Retina (tissue), 1 donor: ENCODE measurements at regions not wholly inside any gene's neighbourhood (a gene's known extent, or its start where the extent isn't known, plus 50 kb on each side); places are given as distances from the start of the nearest gene placed in this dataset.
"Not testable (repeated sequence)": the region's sequence is repeated elsewhere in the genome, so short reads cannot be mapped to it uniquely, and the experiment has no call there.

Experiments
- DNase-seq: peaks from one replicate; pipeline ENCODE4 v3.0.0-alpha.2; 2016

GRCh38 chrX:39418731-39419638 lies 617.7 kb downstream of the MID1IP1 start:
- DNase-seq, result peak; percentile 79

- no peak for DNase-seq
Measured at GRCh38 chrX:39421006-39421405, 619.7 kb downstream of the MID1IP1 start.

DNA sequence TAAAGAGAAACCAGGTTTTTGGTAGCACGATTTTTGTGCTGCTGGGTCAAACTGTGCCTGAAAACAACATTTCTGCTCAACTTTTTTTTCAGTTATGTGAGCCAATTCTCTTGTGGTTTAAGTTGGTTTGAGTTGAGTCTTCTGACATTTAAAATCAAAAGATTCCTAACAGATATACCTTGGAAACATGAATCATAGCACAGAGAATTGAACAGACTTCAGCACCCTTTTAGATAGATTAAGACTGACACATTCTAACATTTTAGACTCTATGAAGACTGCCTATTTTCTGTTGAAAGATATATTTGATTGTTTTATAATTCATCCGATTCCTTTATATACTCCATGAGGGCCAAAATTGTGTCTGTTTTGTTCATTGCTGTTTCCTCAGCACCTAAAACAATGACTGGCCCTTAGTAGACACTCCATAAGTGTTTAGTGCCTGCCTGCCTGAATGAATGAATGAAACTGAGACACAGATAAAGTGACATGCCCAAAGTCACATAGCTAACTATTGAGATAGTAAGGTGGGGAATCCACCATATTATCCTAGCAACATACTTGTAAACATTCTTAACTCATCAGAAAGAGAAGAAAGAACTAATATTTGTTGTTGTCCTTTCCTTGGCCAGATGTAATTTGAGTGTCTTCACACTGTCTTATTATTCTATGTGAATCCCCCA lies 624.0 kb downstream of the MID1IP1 start:
- DNase-seq, result no peak

DNA sequence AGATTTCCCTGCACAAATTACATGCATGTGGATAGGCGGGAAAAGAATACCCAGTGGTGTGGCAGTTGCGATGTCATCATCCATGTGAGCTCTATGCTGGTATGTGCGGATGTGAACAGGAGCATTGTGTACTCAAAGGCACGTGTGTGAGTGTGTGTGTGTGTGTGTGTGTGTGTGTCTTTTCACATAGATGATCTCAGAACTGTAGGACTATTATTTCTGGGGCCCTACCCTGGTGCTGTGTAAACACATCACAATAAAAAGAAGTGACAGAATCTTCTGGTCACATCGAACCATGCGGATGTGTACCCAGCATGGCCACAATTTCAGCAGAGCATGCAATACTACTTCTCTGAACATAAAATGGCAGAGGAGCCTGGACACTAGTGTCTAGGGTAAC lies 624.8 kb downstream of the MID1IP1 start:
- DNase-seq, result peak; percentile 13

DNA sequence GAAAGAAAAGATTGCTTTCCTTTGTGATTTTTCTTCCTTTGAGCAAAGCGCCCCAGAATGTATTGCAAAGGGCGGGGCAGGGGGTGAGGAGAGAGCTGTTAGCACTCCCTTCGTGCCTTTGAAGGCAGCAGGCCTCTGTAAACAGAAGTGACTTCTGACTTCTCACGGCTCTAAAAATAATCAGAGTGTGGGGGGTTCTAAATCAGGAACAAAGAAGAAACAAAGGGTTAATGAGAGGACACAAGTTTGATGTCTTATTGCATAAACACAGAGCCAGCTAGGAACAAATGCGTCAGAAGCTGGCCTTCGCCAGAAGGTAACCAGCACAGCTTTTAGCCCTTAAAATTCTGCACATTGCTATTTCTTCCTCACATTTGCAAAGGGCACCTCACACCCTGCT lies 626.2 kb downstream of the MID1IP1 start:
- DNase-seq, result no peak

- DNase-seq, result no peak
Measured at GRCh38 chrX:39427906-39428305, 626.6 kb downstream of the MID1IP1 start.

- DNase-seq, result no peak
Measured at GRCh38 chrX:39430551-39430950, 629.3 kb downstream of the MID1IP1 start.

DNA sequence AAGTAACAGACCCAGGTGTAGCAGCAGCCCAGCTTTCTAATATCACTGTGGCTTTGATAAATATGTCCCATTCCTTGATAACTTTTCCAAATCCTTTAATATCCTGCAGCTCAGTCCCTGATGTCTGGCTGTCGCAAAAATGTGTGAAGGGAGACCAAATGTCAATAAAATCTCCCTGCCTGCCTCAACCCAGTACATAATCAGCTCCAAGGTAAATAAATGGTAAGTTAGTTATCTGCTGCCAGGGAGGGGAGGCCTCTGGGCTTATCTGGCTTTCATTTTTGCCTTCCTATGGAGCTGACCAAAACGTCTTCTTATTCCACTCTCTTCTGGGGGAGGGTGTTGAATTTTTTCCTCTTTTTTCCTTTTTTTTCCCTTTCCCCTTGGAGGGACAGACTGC lies 630.6 kb downstream of the MID1IP1 start:
- no peak for DNase-seq

DNA sequence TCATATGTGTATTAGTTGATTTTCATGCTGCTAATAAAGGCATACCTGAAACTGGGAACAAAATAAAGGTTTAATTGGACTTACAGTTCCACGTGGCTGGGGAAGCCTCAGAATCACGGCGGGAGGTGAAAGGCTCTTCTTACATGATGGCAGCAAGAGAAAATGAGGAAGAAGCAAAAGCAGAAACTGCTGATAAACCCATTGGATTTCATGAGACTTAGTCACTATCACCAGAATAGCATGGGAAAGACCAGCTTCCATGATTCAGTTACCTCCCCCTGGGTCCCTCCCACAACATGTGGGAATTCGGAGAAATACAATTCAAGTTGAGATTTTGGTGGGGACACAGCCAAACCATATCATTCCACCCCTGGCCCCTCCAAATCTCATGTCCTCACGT lies 633.4 kb downstream of the MID1IP1 start:
- not testable (repeated sequence) for DNase-seq

DNA sequence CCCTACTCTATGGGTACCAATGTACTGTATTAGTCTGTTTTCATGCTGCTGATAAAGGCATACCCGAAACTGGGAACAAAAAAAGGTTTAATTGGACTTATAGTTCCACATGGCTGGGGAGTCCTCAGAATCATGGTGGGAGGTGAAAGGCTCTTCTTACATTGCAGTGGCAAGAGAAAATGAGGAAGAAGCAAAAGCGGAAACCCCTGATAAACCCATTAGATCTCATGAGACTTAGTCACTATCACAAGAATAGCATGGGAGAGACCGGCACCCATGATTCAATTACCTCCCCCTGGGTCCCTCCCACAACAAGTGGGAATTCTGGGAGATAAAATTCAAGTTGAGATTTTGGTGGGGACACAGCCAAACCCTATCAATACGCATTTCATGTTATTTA lies 635.3 kb downstream of the MID1IP1 start:
- DNase-seq, result not testable (repeated sequence)

- DNase-seq, result no peak
Measured at GRCh38 chrX:39437670-39438441, 636.6 kb downstream of the MID1IP1 start.

- no peak for DNase-seq
Measured at GRCh38 chrX:39438603-39439602, 637.6 kb downstream of the MID1IP1 start.

DNA sequence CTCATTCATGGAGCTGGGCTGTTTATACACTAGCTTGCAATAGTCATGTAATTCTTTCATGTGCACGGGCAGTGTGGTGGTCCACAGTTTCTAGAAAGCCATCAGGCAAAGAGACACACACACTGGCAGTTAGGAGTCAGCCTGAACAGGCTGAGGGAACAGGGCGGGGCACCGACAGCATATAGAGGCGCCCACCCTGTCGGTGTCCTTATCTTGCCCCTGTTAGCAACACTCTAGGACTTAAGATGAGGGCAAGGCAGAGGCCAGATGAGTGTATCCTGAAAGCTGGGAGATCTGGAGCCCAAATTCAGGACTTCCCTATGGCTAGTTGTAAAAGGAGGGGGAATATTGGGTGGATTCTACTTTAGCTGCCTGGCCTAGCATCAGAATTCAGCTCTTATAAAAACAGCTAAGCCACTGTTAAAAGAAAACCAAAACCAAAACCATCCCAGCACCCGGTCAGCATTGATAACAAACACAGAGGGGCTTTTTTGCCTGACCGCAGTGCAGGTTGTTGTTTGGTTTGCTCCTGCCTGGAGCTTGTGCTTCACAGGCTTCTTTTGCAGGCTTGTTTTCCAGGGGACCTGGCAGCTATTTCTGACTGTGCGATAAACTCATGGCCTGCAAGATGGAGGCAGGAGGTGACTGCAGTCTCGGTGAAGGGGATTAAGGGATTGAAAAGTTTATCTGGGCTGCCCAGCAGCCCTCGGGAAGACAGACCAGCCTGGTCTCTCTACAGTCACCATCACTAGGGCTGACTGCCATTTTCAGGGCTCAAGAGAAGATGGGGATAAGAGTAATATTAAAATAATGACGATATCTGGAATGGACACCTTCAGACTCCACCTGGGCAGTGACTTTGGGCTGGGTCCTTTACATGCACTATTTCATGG lies 638.9 kb downstream of the MID1IP1 start:
- DNase-seq, result no peak

DNA sequence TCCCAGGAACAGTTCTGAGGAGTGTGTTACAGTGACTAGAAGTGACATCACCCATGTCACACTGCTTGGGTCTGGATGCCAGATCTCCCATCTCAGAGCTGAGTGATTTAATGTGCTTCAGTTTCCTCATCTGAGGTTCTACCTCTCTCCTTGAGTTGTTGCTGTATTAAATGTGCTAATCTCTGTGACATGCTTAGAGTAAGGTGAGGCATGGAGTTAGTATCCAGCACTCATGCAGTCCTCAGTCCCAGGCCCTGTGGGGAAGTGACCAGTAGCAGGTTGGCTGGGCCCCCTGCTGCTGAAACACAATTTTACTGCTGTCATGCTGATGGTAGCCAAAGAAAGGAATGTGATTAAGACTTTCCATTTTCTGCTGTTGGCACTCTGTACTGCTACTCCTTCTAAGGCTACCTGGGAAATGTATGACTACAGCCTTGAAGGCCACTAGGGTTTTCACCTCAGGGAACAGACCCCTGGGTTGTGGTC lies 639.6 kb downstream of the MID1IP1 start:
- no peak for DNase-seq

- DNase-seq, result no peak
Measured at GRCh38 chrX:39442332-39442731, 641.1 kb downstream of the MID1IP1 start.

DNA sequence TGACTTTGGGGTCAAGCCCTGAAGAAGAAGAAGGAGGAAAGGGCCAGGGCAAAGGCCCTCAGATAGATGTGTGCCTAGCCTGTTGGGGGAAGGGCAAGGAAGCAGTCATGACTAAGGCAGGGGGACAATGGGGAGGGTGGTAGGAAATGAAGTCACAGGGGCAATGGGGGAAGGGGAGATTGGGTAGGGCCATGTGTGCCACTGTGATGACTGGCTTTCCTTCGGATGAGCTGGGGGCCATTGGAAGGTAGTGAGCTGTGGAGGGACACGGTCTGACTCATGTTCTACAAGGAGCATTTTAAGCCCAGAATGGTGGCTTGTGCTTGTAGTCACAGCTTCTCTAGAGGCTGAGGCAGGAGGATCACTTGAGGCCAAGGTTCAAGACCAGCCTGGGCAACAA lies 642.0 kb downstream of the MID1IP1 start:
- DNase-seq, result no peak

- DNase-seq, result no peak
Measured at GRCh38 chrX:39445336-39445735, 644.1 kb downstream of the MID1IP1 start.

DNA sequence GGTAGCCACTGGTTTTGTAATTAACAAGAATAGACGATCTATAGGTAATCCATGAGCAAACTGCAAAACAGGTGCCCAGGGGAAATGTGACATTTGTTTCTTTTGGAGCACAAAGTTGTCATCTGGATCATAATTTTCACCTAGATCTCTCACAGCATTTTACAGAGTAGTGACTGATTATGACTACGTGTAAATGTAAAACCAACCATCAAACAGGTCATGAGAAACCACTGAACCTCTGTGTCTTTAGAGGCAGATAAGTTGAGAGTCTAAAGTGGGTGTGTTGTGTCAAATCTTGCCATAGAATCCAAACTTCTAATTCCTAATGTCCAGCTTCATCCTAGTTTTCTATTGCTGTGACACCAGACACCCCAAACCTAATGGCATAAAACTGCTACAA lies 648.1 kb downstream of the MID1IP1 start:
- no peak for DNase-seq

GRCh38 chrX:39450234-39450977 lies 647.4 kb downstream of the BCOR start:
- DNase-seq, result no peak

GRCh38 chrX:39451046-39451445 lies 646.7 kb downstream of the BCOR start:
- DNase-seq, result no peak
